Heart left ventricle (tissue), 13 donors: ENCODE measurements at regions not wholly inside any gene's neighbourhood (a gene's known extent, or its start where the extent isn't known, plus 50 kb on each side); places are given as distances from the start of the nearest gene placed in this dataset.

Experiments used
- POLR2A ChIP-seq, 2 donors: fragments of 450-650 bp; IDR thresholded peaks; one replicate each; pipeline ENCODE4 v1.6.1; 2017; ENCODE audit warnings: antibody characterized with exemption in 2 of 2, mild to moderate bottlenecking in 2 of 2, moderate library complexity in 2 of 2
- TF ChIP-seq, protein P1 (sequence below), 12 donors: fragments of 200-600 bp; sonication (generic) in 4 of 12; IDR thresholded peaks; one replicate each; pipeline versions ENCODE4 v1.5.0 to v1.8.0; 2018 to 2022; ENCODE audit warnings: antibody characterized with exemption in 12 of 12, mild to moderate bottlenecking in 5 of 12
- donor health status: ischemic (EF 13 %, LVEDD 7.1; RV severe dilation, severe dysfunction).
- donor health status: DM: no; HTN: yes; CAD: no.
- donor health status: DM: no; HTN: no; CAD: no.
- donor health status: ischemic (EF 25% LVEDD 6.9; RV normal size, moderate dysfunction).
- donor health status: ischemic (EF 25% LVEDD 5.7; RV mildly dilated, moderate dysfunction).
- donor health status: ischemic (EF 35%, LVEDD 5.7; RV mildly dilated, moderate dysfunction).
- donor health status: nonischemic (EF 11% LVEDD 7.7; RV severe dilation, severe dysfunction).
- donor health status: DM: yes; HTN: yes; CAD: no.
- donor health status: PGD.
- donor health status: ischemic (EF 29% LVEDD 5.4; RV normal size, mild dysfunction).
- donor health status: nonischemic (EF 23%, LVEDD 6.1; RV moderate dilation, normal function).

DNA sequence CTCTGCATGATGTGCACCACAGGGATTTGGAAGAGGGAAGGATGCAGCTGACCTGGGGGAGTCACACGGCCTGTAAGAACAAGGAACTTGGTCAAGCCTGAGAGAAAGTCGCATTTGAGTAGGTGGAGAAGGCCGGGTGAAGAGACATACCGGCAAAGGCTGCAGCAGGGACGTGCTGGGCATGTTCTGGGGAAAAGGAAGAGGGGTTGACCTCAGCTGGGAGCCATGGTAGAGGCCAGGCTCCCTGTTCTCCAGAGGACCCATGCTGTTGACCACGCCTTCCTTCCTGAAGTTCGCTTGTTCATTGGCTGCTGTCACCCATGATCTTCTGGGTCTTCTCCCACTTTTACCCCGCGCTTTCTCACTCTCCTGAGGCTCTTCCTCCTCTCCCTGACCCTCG, 84.5 kb downstream of the HTR5A start:
- TF ChIP-seq, protein P1, sequence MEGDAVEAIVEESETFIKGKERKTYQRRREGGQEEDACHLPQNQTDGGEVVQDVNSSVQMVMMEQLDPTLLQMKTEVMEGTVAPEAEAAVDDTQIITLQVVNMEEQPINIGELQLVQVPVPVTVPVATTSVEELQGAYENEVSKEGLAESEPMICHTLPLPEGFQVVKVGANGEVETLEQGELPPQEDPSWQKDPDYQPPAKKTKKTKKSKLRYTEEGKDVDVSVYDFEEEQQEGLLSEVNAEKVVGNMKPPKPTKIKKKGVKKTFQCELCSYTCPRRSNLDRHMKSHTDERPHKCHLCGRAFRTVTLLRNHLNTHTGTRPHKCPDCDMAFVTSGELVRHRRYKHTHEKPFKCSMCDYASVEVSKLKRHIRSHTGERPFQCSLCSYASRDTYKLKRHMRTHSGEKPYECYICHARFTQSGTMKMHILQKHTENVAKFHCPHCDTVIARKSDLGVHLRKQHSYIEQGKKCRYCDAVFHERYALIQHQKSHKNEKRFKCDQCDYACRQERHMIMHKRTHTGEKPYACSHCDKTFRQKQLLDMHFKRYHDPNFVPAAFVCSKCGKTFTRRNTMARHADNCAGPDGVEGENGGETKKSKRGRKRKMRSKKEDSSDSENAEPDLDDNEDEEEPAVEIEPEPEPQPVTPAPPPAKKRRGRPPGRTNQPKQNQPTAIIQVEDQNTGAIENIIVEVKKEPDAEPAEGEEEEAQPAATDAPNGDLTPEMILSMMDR (IDR thresholded peaks at IDR 0.05): no peak
- TF ChIP-seq POLR2A (IDR thresholded peaks at IDR 0.05): no peak
